Liver (tissue), 8 donors: ENCODE measurements at regions not wholly inside any gene's neighbourhood (a gene's known extent, or its start where the extent isn't known, plus 50 kb on each side); places are given as distances from the start of the nearest gene placed in this dataset.

ENCODE experiments used
- DNase-seq: peaks from one replicate; pipeline ENCODE4 v3.0.0-alpha.2; 2017; ENCODE audit warnings: low spot score
- H3K27ac ChIP-seq, 2 donors: one replicate each; pipeline ENCODE4 v1.7.0; 2013; ENCODE audit warnings: inconsistent platforms in 2 of 2, low read length in 2 of 2, control low read depth in 1 of 2, low read depth in 1 of 2, mild to moderate bottlenecking in 1 of 2
- H3K27me3 ChIP-seq, 4 donors: one replicate each; pipeline versions ENCODE4 v1.6.1 to v1.7.0; 2013; ENCODE audit warnings: low read length in 3 of 4, inconsistent platforms in 1 of 4, mild to moderate bottlenecking in 1 of 4, moderate library complexity in 1 of 4; ENCODE audit not compliant: control insufficient read depth in 4 of 4, insufficient read depth in 4 of 4
- H3K36me3 ChIP-seq, 4 donors: one replicate each; pipeline versions ENCODE4 v1.6.1 to v1.7.0; 2013; ENCODE audit warnings: low read length in 3 of 4, mild to moderate bottlenecking in 3 of 4, low read depth in 1 of 4, moderate library complexity in 1 of 4; ENCODE audit not compliant: control insufficient read depth in 4 of 4, insufficient read depth in 3 of 4
- H3K4me1 ChIP-seq, 4 donors: one replicate each; pipeline versions ENCODE4 v1.6.1 to v1.7.0; 2013; ENCODE audit warnings: low read length in 3 of 4, mild to moderate bottlenecking in 3 of 4, moderate library complexity in 1 of 4; ENCODE audit not compliant: control insufficient read depth in 4 of 4, insufficient read depth in 4 of 4
- H3K4me3 ChIP-seq, 3 donors: one replicate each; pipeline versions ENCODE4 v1.6.1 to v1.7.0; 2013; ENCODE audit warnings: low read length in 3 of 3, control low read depth in 1 of 3, low read depth in 1 of 3, mild to moderate bottlenecking in 1 of 3
- H3K9ac ChIP-seq, 2 donors: one replicate each; pipeline ENCODE4 v1.7.0; 2013; ENCODE audit warnings: low read length in 2 of 2, mild to moderate bottlenecking in 2 of 2, moderate library complexity in 2 of 2, control low read depth in 1 of 2, low read depth in 1 of 2
- H3K9me3 ChIP-seq, 4 donors: one replicate each; pipeline versions ENCODE4 v1.6.1 to v1.7.0; 2013; ENCODE audit warnings: low read length in 3 of 4; ENCODE audit not compliant: control insufficient read depth in 4 of 4
- EGR1 ChIP-seq, 2 donors: IDR thresholded peaks; 2 replicates each; pipeline ENCODE4 v1.6.1; 2016 to 2018; ENCODE audit warnings: antibody characterized with exemption in 2 of 2, low read depth in 2 of 2
- FOXA1 ChIP-seq: IDR thresholded peaks from 2 replicates; pipeline ENCODE4 v1.6.1; 2016; ENCODE audit warnings: antibody characterized with exemption
- GABPA ChIP-seq, 2 donors: IDR thresholded peaks in 1 of 2; conservative IDR thresholded peaks in 1 of 2; 2 replicates each; pipeline ENCODE4 v1.6.1; 2016; ENCODE audit warnings: antibody characterized with exemption in 2 of 2, mild to moderate bottlenecking in 1 of 2, moderate library complexity in 1 of 2
- HNF4A ChIP-seq, 2 donors: conservative IDR thresholded peaks; 2 replicates each; pipeline ENCODE4 v1.6.1; 2016; ENCODE audit warnings: antibody characterized with exemption in 2 of 2, mild to moderate bottlenecking in 2 of 2
- HNF4G ChIP-seq: IDR thresholded peaks from 2 replicates; pipeline ENCODE4 v1.6.1; 2016; ENCODE audit warnings: antibody characterized with exemption
- JUND ChIP-seq, 2 donors: IDR thresholded peaks; 2 replicates each; pipeline ENCODE4 v1.6.1; 2016; ENCODE audit warnings: antibody characterized with exemption in 2 of 2
- NR2F2 ChIP-seq: IDR thresholded peaks from 2 replicates; pipeline ENCODE4 v1.6.1; 2016; ENCODE audit warnings: antibody characterized with exemption
- RAD21 ChIP-seq, 2 donors: IDR thresholded peaks; 2 replicates each; pipeline ENCODE4 v1.6.1; 2016; ENCODE audit warnings: antibody characterized with exemption in 2 of 2, mild to moderate bottlenecking in 2 of 2
- RXRA ChIP-seq, 2 donors: IDR thresholded peaks; 2 replicates each; pipeline ENCODE4 v1.6.1; 2017 to 2018; ENCODE audit warnings: antibody characterized with exemption in 2 of 2, mild to moderate bottlenecking in 1 of 2
- SP1 ChIP-seq: IDR thresholded peaks from 2 replicates; pipeline ENCODE4 v1.6.1; 2018; ENCODE audit warnings: antibody characterized with exemption, mild to moderate bottlenecking
- TAF1 ChIP-seq: conservative IDR thresholded peaks from 2 replicates; pipeline ENCODE4 v1.6.1; 2016; ENCODE audit warnings: antibody characterized with exemption, mild to moderate bottlenecking
- YY1 ChIP-seq: IDR thresholded peaks from 2 replicates; pipeline ENCODE4 v1.6.1; 2016; ENCODE audit warnings: antibody characterized with exemption, mild to moderate bottlenecking
- WGBS: extraction: QIAGEN DNeasy Blood & Tissue Kit; methylation state at CpG from one replicate; pipeline ENCODE4 v1.1.7; 2013; 5-methylcytosine and 5-hydroxymethylcytosine counted together
- TF ChIP-seq, protein P1 (sequence below): IDR thresholded peaks from 2 replicates; pipeline ENCODE4 v1.6.1; 2016; ENCODE audit warnings: antibody characterized with exemption
- TF ChIP-seq, protein P2 (sequence below): IDR thresholded peaks from 2 replicates; pipeline ENCODE4 v1.6.1; 2016; ENCODE audit warnings: antibody characterized with exemption
- TF ChIP-seq, protein P3 (sequence below): IDR thresholded peaks from 2 replicates; pipeline ENCODE4 v1.6.1; 2016; ENCODE audit warnings: antibody characterized with exemption
- TF ChIP-seq, protein P4 (sequence below): IDR thresholded peaks from 2 replicates; pipeline ENCODE4 v1.6.1; 2016; ENCODE audit warnings: antibody characterized with exemption, mild to moderate bottlenecking
- TF ChIP-seq, protein P5 (sequence below): fragments of 150-350 bp; IDR thresholded peaks from 2 replicates; pipeline ENCODE4 v1.5.1; 2017; ENCODE audit warnings: improper control_type of control experiment, low read depth, low read length; ENCODE audit not compliant: missing input control
- donor health status: healthy.
- donor health status: healthy.
- donor health status: healthy.
- donor health status: healthy.
- donor health status: healthy.

DNA sequence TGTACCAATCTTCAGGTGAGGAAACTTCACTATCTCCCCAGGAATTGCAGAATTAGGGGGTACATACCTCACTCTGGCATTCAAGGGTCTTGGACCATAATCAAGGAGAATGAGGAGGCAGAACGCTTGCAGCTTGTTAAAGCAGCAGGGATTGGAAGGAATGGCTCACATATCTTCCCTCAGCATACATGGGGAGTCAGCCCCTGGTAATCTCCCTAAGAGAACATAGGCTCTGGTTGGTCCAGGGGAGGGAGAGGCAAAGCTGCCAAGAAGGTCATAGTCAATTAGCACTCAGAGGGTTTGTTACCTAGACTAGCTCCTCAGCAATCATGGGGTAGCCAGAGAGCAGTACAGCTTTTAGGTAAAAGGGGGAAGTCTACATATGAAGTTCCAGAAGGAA, 256.8 kb downstream of the INSC start:
- Histone ChIP-seq H3K9me3 (no peaks in the 10 kb centered on the region), H3K27me3 (no peaks in the 10 kb centered on the region), H3K36me3 (no peaks in the 10 kb centered on the region), H3K27ac (no peak overlapping the region), H3K4me3 (no peak overlapping the region), H3K4me1 (peaks cover 0 to 1% (median 0%) of the 10 kb centered on the region in 4 donors), H3K9ac (no peak overlapping the region)
- WGBS = 74% methylated on average over 1 of the region's 1 CpG
- DNase-seq = no peak
- no peak for TF ChIP-seq SP1
- TF ChIP-seq, protein P1, sequence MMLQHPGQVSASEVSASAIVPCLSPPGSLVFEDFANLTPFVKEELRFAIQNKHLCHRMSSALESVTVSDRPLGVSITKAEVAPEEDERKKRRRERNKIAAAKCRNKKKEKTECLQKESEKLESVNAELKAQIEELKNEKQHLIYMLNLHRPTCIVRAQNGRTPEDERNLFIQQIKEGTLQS = no peak
- TF ChIP-seq RAD21 (IDR thresholded peaks at IDR 0.05) = no peak
- no peak for TF ChIP-seq RXRA (IDR thresholded peaks at IDR 0.05)
- TF ChIP-seq HNF4A (conservative IDR thresholded peaks at IDR 0.05) = no peak
- TF ChIP-seq, protein P2, sequence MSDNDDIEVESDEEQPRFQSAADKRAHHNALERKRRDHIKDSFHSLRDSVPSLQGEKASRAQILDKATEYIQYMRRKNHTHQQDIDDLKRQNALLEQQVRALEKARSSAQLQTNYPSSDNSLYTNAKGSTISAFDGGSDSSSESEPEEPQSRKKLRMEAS = no peak
- no peak for TF ChIP-seq FOXA1
- TF ChIP-seq, protein P3, sequence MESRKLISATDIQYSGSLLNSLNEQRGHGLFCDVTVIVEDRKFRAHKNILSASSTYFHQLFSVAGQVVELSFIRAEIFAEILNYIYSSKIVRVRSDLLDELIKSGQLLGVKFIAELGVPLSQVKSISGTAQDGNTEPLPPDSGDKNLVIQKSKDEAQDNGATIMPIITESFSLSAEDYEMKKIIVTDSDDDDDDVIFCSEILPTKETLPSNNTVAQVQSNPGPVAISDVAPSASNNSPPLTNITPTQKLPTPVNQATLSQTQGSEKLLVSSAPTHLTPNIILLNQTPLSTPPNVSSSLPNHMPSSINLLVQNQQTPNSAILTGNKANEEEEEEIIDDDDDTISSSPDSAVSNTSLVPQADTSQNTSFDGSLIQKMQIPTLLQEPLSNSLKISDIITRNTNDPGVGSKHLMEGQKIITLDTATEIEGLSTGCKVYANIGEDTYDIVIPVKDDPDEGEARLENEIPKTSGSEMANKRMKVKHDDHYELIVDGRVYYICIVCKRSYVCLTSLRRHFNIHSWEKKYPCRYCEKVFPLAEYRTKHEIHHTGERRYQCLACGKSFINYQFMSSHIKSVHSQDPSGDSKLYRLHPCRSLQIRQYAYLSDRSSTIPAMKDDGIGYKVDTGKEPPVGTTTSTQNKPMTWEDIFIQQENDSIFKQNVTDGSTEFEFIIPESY = no peak
- TF ChIP-seq NR2F2 = no peak
- no peak for TF ChIP-seq GABPA (IDR thresholded peaks at IDR 0.05 in 1 of 2, conservative IDR thresholded peaks at IDR 0.05 in 1 of 2)
- TF ChIP-seq JUND (IDR thresholded peaks at IDR 0.05) = no peak
- no peak for TF ChIP-seq HNF4G
- no peak for TF ChIP-seq TAF1

DNA sequence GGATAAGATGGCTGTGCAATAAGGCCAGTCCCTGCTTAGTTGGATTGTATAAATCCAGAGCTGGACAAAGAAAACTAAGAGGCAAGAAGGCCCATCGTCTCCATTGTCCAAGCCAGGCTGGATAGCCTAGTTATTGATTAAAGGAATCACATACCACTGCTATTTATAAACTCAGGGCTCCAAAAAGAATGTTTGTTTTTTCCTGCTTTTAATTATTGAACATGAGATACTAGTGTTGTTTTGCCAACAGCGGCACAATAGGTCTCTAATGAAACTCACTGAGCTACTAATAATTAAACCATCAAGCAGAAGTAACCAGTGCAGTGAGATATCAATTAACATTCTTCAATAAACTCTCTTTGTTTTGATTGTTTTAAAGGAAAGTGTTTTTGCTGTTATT, 259.7 kb downstream of the INSC start:
- no peaks in the 10 kb centered on the region for H3K36me3 ChIP-seq
- DNase-seq = no peak
- TF ChIP-seq, protein P1 = no peak
- TF ChIP-seq HNF4G (no peak), JUND (IDR thresholded peaks at IDR 0.05) (no peak), YY1 (no peak), NR2F2 (no peak), EGR1 (IDR thresholded peaks at IDR 0.05; ENCODE audit: low read depth in 2 of 2) (no peak)
- TF ChIP-seq, protein P2 = no peak
- TF ChIP-seq, protein P4, sequence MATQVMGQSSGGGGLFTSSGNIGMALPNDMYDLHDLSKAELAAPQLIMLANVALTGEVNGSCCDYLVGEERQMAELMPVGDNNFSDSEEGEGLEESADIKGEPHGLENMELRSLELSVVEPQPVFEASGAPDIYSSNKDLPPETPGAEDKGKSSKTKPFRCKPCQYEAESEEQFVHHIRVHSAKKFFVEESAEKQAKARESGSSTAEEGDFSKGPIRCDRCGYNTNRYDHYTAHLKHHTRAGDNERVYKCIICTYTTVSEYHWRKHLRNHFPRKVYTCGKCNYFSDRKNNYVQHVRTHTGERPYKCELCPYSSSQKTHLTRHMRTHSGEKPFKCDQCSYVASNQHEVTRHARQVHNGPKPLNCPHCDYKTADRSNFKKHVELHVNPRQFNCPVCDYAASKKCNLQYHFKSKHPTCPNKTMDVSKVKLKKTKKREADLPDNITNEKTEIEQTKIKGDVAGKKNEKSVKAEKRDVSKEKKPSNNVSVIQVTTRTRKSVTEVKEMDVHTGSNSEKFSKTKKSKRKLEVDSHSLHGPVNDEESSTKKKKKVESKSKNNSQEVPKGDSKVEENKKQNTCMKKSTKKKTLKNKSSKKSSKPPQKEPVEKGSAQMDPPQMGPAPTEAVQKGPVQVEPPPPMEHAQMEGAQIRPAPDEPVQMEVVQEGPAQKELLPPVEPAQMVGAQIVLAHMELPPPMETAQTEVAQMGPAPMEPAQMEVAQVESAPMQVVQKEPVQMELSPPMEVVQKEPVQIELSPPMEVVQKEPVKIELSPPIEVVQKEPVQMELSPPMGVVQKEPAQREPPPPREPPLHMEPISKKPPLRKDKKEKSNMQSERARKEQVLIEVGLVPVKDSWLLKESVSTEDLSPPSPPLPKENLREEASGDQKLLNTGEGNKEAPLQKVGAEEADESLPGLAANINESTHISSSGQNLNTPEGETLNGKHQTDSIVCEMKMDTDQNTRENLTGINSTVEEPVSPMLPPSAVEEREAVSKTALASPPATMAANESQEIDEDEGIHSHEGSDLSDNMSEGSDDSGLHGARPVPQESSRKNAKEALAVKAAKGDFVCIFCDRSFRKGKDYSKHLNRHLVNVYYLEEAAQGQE = no peak
- TF ChIP-seq, protein P3 = no peak
- TF ChIP-seq, protein P5, sequence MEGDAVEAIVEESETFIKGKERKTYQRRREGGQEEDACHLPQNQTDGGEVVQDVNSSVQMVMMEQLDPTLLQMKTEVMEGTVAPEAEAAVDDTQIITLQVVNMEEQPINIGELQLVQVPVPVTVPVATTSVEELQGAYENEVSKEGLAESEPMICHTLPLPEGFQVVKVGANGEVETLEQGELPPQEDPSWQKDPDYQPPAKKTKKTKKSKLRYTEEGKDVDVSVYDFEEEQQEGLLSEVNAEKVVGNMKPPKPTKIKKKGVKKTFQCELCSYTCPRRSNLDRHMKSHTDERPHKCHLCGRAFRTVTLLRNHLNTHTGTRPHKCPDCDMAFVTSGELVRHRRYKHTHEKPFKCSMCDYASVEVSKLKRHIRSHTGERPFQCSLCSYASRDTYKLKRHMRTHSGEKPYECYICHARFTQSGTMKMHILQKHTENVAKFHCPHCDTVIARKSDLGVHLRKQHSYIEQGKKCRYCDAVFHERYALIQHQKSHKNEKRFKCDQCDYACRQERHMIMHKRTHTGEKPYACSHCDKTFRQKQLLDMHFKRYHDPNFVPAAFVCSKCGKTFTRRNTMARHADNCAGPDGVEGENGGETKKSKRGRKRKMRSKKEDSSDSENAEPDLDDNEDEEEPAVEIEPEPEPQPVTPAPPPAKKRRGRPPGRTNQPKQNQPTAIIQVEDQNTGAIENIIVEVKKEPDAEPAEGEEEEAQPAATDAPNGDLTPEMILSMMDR = no peak
- WGBS = 40% methylated on average over 2 of the region's 2 CpGs
- peaks cover 0 to 1% (median 0%) of the 10 kb centered on the region in 4 donors for H3K4me1 ChIP-seq
- H3K27me3 ChIP-seq = no peaks in the 10 kb centered on the region
- peaks cover 2 to 11% (median 8%) of the 10 kb centered on the region in 4 donors for H3K9me3 ChIP-seq
- no peak overlapping the region for H3K4me3 ChIP-seq
- no peak overlapping the region for H3K9ac ChIP-seq
- H3K27ac ChIP-seq = no peak overlapping the region
